ENCODE measurements at regions not wholly inside any gene's neighbourhood (a gene's known extent, or its start where the extent isn't known, plus 50 kb on each side); places are given as distances from the start of the nearest gene placed in this dataset.

DNA sequence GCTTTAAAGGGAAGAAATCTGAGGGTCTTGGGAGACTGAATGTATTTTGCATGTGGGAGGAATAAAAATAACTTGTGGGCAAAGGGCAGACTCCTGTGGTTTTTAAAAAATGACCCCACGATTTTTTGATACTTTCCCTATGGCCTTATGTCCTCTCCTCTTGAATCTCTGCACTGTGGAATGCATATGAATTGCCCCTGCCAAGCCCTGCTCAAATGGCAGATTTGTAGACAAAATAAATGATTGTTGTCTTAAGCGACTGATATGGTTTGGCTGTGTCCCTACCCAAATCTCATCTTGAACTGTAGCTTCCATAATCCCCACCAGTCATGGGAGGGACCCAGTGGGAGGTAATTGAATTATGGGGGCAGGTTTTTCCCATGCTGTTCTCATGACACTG lies 223.8 kb downstream of the DACT1 start:
- DNase-seq, result no peak

DNA sequence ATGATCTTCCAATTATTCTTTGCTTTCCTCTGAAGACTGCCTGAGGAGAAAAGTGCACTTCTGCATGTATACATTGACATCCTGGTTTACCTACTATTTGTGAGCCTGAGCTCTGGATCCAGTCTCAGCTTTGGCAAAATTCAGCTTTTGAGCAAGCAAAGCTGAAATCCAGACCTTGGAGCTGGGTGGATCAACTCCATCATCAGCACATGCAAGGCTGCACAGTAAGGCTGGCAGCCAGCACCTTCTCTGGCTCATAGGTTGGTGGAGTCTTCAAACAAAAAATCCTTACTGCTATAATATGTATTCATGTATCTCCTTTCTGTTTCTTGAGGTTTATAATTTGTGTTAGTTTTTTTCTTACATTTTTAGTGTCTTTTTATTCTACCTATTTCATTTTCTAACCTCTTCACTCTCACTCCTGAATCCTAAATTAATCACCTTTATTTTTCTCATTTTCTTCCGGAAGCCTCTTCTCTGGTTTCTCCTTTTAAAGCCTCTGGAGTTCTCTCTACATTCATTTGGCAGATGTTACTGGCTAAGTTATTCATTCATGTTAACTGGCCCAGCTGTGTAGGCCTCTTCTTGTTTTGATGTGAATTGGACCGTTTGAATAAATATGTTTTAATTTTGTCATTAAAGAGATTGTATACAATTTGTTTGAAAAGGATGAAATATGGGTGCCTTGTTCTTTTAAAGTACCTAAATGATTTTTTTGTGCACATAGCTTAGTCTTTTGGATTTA lies 224.8 kb downstream of the DACT1 start:
- no peak for DNase-seq

- no peak for DNase-seq
Observed at GRCh38 chr14:58863661-58864345, 226.0 kb downstream of the DACT1 start.

- no peak for DNase-seq
Observed at GRCh38 chr14:58864751-58865513, 227.2 kb downstream of the DACT1 start.

DNA sequence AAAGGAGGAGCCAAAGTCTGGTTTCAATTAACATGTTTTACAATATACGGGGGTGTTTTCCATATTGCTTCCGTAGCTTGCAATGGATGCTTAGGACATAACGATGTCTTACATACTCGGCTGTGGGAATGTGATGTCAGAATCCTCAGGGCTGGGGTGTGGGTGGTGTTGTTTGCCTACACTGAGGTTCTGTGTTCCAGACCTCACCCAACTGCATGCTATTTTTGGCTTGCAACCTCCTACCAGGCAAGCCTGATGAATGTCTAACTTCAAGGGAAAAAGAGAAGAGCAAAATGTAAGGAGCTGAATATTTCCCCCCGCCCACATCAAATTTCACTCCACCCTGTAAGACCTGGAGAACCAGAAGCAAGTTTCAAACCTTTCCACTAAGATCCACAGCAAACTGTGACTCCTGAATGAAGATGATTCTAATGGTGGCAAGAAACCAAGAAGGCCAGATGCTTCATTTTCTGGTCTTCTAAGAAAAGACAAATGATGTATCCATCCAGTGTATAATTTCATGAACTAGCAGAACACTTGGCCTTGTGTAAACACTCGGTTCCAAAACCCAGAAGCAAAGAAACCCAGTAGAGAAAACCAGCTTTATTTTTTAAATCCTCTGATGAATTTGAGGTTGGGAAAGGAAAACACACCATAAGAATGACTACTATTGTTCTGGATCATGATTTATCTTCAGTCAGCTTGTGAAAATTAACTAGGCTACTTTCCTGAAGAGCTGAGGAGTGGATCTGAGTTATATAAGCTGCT lies 227.9 kb downstream of the DACT1 start:
- no peak for DNase-seq

DNA sequence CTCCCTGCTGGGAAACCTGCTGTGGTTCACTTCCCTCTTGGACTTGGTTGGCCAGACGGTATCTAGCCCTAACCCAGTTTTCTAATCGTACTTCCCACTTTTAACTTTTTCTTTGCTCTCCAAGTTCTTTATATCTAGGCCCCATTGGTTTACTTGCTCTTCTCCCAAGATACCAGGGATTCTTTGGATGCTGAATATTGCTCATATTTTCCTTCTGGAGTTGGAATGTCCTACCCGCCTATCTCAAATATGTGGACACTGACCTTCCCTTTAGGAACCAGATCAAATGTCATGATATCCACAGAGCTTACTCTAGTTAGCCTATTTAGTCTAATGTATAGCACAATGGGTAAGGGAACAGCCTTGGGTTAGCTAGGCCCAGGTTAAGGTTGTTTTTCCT lies 228.6 kb downstream of the DACT1 start:
- DNase-seq, result no peak

- DNase-seq, result no peak
Observed at GRCh38 chr14:58870961-58871360, 233.2 kb downstream of the DACT1 start.

- DNase-seq, result no peak
Observed at GRCh38 chr14:58871573-58871972, 233.8 kb downstream of the DACT1 start.

DNA sequence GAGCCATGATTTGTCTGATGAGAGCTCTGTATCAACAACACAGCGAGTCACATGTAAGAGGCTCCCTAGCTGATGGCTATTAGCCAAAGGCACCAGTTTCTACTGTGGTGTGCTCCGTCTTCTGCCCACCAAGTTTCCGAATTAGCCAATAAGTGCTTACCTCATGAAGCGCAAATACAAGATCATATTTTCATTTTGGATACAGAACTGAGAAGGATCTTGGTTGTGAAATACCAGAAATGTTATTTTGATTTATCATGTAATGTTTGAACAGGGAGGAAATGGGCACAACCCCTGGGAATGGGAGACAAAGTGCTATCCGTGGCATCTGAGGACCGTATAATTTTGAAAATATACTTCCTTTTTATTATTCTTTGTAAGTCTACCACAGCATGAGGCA lies 234.3 kb downstream of the DACT1 start:
- DNase-seq, result no peak

DNA sequence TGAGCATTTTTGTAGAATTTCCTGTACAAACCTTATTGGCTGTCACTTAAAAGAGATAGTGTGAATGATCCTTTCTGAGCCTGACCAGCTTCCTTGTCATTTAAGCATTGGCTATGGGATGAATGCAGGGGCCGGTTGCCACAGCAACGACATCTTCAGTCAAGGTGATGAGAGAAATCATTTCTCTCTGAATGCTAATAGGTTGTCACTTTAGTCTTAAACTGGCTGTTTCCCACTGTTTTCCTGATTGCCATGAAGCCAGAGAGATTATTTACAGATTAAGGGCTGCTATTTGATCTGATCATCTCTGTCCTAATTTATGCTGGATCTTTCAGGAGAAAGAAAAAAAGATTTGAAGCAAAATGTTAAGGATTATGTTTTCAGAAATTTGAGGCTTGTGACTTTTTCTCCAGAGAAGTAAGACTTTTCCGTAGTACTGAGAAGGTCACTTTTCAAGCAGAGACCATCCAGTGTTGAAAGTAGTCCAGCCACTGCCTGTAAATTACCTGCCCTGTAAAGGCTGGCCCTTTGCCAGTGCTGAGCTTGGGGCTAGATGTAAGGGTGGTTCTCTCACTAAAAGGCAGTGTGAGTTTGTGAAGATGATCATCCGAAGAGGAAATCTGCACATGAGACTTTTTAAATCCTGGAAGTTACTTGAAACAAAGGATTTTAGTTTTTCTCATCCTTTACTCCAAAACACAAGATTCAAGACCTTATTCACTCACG lies 235.6 kb downstream of the DACT1 start:
- DNase-seq, result no peak

DNA sequence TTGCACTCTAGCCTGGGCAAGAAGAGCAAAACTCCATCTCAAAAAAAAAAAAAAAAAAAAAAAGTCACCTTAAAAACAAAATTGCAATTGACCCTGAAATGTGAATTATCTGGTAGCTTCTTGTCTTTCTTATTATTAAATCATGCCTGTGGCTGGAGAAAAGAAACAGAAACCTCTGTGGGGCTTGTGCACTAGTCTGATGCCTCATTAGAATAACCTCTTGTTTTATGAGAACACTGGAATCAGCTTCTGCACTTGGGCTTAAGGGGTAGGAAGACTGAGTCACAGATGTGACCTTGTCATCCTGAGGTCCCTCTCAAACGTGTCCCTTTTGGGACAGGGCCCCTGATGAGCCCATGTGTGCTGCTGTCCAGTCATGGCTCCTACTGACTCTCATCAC lies 237.9 kb downstream of the DACT1 start:
- no peak for DNase-seq

GRCh38 chr14:58876608-58877007 lies 238.8 kb downstream of the DACT1 start:
- no peak for DNase-seq

DNA sequence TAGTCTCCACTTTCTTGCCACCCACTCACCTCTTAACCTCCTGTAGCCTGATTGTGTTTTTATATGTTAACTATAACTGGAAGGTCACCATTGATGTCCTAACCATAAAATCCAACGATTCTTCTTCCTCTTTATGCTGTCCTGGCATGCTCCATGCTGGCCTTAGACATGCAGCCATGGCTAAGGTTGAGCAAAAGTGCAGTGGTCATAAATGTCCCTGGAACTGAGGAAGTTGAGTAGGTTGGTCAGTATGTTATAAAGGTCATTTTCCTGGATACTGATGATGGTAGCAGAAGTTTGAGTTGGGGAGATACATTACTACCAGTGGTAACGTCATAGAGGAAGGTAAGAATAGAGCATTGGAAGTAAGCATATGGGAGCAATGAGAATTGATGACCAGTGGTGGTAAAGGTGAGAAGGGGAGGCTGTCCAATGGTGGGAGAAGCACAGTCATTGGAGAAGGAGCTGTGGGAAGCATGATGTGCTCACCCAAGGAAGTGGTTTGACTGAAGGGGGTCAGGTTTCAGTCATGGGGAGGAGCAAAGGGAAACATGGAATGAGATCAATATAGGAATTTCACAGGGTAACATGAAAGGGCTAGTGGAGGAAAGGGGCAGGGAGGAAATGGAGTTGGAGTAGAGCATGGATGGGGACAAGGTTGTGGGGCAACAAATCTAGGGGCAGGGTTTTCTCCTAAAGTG lies 240.8 kb downstream of the DACT1 start:
- no peak for DNase-seq

DNA sequence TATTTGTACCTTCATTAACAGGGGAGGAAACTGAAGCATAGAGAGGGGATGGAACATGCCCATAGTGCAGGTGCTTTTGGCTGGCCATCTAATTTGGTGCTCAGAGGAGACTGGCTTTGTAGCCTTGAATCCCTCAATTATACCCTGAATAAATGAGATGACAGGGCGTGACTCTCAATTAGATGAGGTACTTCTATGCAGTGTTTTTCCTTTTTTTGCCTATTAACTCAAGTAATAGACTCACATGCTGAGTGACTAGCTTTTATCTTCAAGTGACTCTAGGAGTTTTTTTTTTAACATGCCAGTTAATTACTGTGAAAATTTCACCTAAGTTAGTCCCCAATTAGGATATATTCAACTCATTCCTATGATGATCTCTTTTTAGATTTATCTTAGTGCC lies 243.7 kb downstream of the DACT1 start:
- no peak for DNase-seq

DNA sequence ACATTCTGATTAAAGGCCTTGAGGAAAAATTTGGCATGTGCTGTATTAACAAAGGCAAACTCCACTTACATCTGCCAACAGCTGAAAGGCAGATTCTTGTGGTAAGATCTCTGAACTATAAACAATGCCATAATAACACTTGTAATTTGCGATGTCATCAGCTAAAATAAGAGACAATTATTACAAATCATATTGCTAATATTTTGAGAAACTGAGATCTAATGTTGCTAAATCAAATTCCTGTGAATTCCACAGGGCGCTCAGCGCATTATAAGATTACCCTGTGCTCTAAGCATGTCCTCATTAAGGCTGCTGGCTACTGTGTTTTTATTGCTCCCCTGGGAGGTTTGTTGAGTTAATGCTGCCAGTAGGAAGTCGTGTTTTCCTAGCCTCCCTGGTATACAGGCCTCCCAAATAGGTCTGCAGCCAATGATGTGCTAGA lies 244.8 kb downstream of the DACT1 start:
- peak; percentile 7 for DNase-seq

DNA sequence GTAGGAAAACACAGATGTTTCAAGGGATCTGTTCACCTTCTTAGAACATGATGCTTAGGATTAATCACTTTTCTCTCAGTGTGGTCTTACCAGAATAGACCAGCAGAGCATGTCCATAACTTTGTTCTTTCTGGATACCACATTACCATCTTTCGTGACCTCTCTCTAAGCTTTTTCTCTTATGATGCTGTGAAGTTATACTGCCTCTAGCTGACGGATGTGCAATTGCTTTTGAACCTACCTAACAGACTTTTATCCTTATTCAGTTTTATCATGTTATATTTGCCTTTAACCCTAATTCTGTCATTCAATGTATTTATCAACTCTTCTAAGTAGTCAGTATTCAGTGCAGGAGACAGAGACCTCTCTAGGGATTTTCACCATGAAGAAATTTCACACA lies 246.7 kb downstream of the DACT1 start:
- DNase-seq, result no peak

- no peak for DNase-seq
Observed at GRCh38 chr14:58887931-58888330, 250.2 kb downstream of the DACT1 start.

GRCh38 chr14:58898655-58899316 lies 261.0 kb downstream of the DACT1 start:
- no peak for DNase-seq

DNA sequence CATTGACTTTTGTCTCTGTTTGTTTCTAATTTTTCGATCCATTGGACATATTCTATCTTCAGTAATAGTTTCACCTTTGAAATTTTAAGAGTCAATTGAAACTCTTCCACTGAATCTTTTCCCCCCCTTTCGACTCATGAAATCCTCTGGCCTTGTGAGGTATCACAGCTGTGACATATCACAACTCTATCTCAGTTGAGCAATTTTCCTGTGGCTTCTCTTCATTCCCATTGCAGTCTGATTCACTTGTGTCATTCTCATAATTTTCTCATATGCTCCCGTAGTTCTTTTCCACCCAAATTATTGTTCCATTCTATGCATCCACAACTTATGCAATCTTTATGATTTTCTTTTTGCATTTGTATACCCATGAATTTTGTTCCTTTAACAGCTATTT lies 261.6 kb downstream of the DACT1 start:
- DNase-seq, result no peak

- DNase-seq, result no peak
Observed at GRCh38 chr14:58901826-58902225, 264.1 kb downstream of the DACT1 start.

DNA sequence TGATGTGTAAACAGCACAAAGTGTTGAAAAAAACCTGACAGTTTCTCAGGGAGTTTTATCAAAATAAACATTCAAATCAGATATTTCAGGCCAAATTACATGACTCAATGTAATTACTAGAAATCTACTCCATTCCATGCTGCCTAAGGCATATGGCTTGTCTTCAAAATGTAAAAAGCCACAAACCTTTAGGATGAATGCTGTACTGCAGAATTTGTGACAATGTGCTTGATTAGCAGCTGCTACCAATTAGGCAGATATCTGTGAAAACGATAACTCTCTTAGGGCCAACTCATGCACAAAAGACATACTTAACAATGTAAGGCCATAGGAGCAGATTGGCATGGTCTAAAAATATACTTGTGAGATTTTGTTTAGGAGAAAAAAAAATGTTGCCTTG lies 267.0 kb downstream of the DACT1 start:
- no peak for DNase-seq

Measured in NCI-H2081 treated with DMSO at 0.1 percent for 48 hours (cell line).